ENCODE measurements at regions not wholly inside any gene's neighbourhood (a gene's known extent, or its start where the extent isn't known, plus 50 kb on each side); places are given as distances from the start of the nearest gene placed in this dataset.

- no peak for FAIRE-seq
These were observed 471.6 kb downstream of the ARL4A start for GRCh38 chr7:13159003-13159402.

DNA sequence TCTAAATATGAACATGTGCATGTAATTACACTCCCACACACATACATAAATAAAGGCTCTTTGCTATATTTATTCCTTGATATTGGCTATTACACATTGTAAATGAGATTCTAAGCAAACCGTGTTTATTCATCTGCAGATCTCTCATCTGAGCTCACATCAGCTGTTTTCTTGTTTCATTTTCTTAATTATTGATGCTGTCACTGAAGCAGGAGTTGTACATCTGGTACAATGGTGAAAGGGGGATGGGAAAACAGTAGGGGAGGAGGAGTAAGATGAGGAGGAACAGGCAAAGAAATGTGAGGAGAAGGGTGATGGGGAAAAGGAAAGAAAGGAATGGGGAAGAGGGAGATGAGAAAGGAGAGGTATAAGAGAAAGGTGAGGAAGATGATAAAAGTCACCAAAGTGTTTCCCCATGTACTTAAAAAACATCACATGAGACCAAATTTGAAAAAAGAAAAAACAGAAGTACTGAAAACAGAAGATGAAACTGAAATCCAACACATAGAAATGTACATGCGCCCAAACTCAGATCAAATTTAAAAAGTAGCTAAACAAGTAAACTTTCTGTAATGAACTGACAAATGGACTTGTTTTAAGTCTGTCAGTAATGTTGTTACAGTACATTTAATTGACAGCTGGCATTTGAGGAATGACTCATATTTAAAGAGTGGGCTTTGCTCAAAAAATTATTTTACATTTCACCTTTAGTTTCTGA is 472.2 kb downstream of the ARL4A start:
- no peak for FAIRE-seq

DNA sequence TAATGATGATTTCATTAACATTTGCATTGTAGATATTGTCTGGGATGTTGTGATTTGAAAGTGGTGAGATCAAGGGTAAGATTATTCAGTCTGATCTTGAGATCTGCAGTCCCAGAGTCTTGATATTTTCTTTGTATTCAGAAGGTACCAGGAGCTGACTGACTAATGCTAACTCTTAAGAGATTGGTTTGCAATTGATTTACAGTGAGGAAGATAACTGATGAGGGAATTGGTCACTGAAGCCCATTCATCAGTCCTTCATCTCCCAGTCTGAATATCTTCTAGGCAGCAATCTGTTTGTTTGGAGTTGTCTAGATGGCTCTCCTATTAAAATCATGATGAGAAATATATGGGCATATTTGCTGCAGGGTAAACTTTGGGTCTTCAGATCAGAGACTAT is 473.7 kb downstream of the ARL4A start:
- no peak for FAIRE-seq

- no peak for FAIRE-seq
These were observed 478.4 kb downstream of the ARL4A start for GRCh38 chr7:13165854-13166253.

- FAIRE-seq: no peak
These were observed 479.4 kb downstream of the ARL4A start for GRCh38 chr7:13166801-13167200.

DNA sequence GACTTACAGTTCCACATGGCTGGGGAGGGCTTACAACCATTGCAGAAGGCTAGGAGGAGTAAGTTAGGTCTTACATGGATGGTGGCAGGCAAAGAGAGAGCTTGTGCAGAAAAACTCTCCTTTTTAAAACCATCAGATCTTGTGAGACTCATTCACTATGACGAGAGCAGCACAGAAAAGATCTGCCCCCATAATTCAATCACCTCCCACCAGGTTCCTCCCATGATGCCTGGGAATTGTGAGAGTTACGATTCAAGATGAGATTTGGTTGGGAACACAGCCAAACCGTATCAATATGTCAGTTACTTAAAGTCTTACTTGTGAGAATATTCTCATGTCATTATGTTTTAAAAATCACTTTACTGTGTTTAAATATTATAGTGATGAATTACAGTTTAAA is 481.9 kb downstream of the ARL4A start:
- FAIRE-seq: no peak

- no peak for FAIRE-seq
These were observed 487.6 kb downstream of the ARL4A start for GRCh38 chr7:13174991-13175390.

DNA sequence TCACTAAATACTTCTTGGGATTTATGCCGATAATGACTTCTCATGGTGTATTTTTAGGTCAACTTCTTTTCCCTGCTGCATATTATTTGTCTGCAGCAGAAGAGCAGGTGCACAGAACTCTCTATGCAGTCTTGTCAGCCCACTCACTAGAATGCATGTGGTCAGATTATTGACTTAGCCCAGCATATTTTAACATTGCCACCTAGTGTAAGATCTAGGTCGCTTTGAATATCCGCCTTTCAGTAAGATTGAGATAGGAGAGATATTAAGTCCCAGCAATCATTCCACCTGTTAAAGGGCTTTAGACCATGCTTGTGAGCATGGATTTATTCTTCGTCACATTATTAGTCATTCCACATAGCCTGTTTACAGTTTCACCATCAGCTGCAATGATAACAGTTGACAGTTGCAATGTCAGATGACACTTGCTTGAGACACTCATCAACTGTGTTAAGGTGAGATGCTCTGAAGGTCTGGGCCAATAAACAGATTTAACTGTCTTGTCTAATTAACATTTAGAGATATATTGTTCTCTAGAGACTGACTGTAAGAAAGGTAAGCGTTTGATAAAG is 491.7 kb downstream of the ARL4A start:
- FAIRE-seq: no peak

GRCh38 chr7:13179775-13180523 is 492.5 kb downstream of the ARL4A start:
- FAIRE-seq: no peak

DNA sequence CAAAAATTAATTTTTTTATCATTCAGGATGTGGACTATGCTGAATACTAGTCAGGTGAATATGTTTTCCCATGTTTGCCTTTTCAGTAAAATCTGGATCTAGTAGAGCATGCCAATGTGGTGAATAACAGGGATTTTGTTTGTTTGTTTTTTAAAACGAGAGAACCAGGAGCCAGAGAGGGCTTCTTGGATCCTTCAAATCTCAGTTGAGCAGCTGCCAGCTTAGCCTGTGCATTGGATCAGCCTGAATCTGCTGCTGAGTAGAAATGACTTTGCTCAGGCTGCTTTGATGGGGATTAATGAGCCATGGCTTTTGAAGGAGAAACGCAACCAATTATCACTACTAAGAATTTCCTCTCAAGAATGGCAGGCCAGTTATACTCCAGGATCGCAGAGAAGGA is 493.8 kb downstream of the ARL4A start:
- no peak for FAIRE-seq

DNA sequence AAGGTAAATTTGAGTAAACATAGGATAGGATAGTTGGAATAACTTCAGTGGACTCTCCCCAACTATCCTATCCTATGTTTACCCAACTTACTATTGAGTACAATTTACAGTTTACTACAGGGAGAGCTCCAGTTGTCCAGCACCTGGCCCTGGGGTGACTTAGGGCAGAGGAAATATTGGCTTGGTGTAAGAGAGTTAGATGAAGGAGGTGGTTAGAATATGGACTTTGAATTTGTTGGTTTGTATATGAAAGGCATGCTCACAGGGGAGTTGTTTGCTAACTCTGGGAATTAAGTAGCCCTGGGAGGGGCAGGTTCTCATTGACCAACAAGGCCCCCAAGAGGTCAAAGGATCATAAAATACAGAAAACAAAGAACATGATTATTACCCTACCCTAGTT is 497.7 kb downstream of the ARL4A start:
- no peak for FAIRE-seq

GRCh38 chr7:13188236-13188805 is 500.9 kb downstream of the ARL4A start:
- no peak for FAIRE-seq

DNA sequence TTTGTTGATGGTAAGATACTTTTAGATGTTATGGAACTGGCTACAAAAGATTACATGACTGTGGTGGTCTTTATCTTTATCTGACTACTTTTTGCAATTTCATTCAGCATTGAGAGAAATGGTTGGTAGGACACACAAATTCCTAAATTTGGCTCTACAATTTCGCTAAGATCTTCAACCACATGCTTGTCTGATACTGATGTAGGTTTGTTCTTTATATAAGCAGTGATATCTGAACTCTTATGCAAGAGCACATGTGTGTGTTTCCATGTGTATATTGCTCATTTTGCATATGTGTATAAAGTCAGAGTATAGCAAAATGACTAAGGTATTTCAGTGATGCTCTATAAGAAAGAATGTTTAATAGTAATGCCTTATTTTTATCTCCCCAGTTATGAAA is 501.5 kb downstream of the ARL4A start:
- no peak for FAIRE-seq

DNA sequence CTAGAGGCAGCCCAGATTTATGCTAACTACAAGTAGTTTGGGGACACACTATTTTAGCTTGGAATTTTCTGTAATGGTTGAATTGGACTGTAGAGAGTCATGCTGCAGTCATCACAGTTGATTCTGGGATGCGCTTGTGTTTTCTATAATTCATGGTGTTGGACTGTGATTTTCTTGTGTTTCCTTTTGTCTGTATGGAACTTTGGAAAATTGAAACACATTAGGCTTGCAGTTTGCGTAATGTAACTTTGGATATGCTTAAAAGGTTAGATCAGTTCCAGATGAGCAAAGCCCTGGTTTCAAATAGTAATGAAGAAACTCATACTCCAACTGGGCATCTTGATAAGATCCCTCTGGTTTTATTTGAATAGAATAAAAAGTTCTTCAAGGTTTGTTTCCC is 502.2 kb downstream of the ARL4A start:
- FAIRE-seq: no peak

- no peak for FAIRE-seq
These were observed 510.1 kb downstream of the ARL4A start for GRCh38 chr7:13197501-13197900.

- no peak for FAIRE-seq
These were observed 510.6 kb downstream of the ARL4A start for GRCh38 chr7:13198036-13198435.

- FAIRE-seq: no peak
These were observed 511.3 kb downstream of the ARL4A start for GRCh38 chr7:13198727-13199126.

- no peak for FAIRE-seq
These were observed 514.2 kb downstream of the ARL4A start for GRCh38 chr7:13201628-13202027.

DNA sequence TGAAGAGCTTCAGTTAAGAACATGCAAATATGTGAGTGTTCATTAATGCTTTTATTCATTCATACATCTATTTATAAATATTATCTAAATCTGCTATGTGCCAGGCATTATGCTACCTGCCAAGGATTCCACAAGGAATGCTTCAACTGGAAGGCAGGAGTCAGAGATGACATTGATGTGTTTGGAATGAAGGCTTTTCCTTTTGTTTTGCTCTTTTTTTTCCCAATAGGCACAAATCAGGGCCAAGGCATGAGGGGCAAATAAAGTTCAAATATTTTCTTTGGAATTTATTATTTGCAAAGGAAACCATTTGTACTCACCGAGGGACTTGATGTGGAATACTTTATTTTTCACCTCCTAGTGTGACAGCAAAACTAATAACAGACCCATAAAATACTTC is 530.3 kb downstream of the ARL4A start:
- FAIRE-seq: no peak

GRCh38 chr7:13225068-13225467 is 537.6 kb downstream of the ARL4A start:
- no peak for FAIRE-seq

GRCh38 chr7:13226385-13226784 is 539.0 kb downstream of the ARL4A start:
- FAIRE-seq: no peak

DNA sequence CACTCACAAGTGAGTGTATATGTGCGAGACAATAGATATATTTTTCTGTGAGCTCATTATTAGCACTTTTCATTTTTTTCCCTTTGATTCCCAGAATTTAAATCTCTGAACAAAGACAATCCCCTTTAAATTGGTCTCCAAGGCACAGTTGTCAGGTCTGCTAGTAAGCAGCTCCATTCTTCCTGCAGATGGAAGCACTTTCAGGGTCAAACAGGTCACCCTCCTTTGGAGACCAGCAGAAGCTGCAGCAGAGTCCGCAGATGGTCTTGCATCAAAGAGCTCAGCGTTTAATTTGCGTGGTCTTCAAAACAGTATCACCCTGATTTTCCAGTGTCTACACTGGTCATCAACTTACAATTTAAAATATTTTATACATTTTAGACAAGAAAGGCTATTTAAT is 543.8 kb downstream of the ARL4A start:
- no peak for FAIRE-seq

- no peak for FAIRE-seq
These were observed 548.0 kb downstream of the ARL4A start for GRCh38 chr7:13235436-13235835.

GRCh38 chr7:13236026-13236425 is 548.6 kb downstream of the ARL4A start:
- no peak for FAIRE-seq
